Smooth muscle cell (in vitro differentiated cells): ENCODE measurements at regions not wholly inside any gene's neighbourhood (a gene's known extent, or its start where the extent isn't known, plus 50 kb on each side); places are given as distances from the start of the nearest gene placed in this dataset.

Experiments
- DNase-seq: peaks from one replicate; lab custom pipeline; 2025; ENCODE audit not compliant: unreplicated experiment; lab: John Stamatoyannopoulos, UW
- H2AFZ ChIP-seq: fragments of 200-600 bp; sonication (generic); 2 replicates; pipeline ENCODE4 v1.6.0; 2016; ENCODE audit warnings: antibody characterized with exemption, low read depth, mild to moderate bottlenecking
- H3F3A ChIP-seq: fragments of 200-600 bp; sonication (generic); 2 replicates; pipeline ENCODE4 v1.6.0; 2017; ENCODE audit warnings: antibody characterized with exemption, low read depth
- H3K27ac ChIP-seq: fragments of 200-600 bp; sonication (generic); 2 replicates; pipeline ENCODE4 v1.5.1; 2016; ENCODE audit warnings: low read depth, mild to moderate bottlenecking
- H3K27me3 ChIP-seq: fragments of 200-600 bp; sonication (generic); 2 replicates; pipeline ENCODE4 v1.6.1; 2016; ENCODE audit warnings: low read depth, mild to moderate bottlenecking
- H3K36me3 ChIP-seq: fragments of 200-600 bp; sonication (generic); 2 replicates; pipeline ENCODE4 v1.5.1; 2016; ENCODE audit warnings: low read depth
- H3K4me1 ChIP-seq: fragments of 200-600 bp; sonication (generic); 2 replicates; pipeline ENCODE4 v1.5.1; 2016; ENCODE audit warnings: low read depth
- H3K4me2 ChIP-seq: fragments of 200-600 bp; sonication (generic); 2 replicates; pipeline ENCODE4 v1.6.0; 2016; ENCODE audit warnings: mild to moderate bottlenecking
- H3K4me3 ChIP-seq: fragments of 200-600 bp; sonication (generic); 2 replicates; pipeline ENCODE4 v1.5.1; 2016; ENCODE audit warnings: mild to moderate bottlenecking
- H3K79me2 ChIP-seq: fragments of 200-600 bp; sonication (generic); 2 replicates; pipeline ENCODE4 v1.6.0; 2016; ENCODE audit warnings: low read depth, mild to moderate bottlenecking
- H3K9ac ChIP-seq: fragments of 200-600 bp; sonication (generic); 2 replicates; pipeline ENCODE4 v1.6.0; 2016; ENCODE audit warnings: low read depth
- H3K9me3 ChIP-seq: fragments of 200-600 bp; sonication (generic); replicated peaks from 2 replicates; pipeline ENCODE4 v1.5.1; 2016; ENCODE audit warnings: low read depth
- H4K20me1 ChIP-seq: fragments of 200-600 bp; sonication (generic); 2 replicates; pipeline ENCODE4 v1.6.0; 2016; ENCODE audit warnings: low read depth
- WGBS: methylation state at CpG from one replicate; pipeline ENCODE4 v1.1.7; 2016; ENCODE audit warnings: low lambda C conversion rate; 5-methylcytosine and 5-hydroxymethylcytosine counted together
- TF ChIP-seq, protein P1 (sequence below): fragments of 200-600 bp; sonication (generic); IDR thresholded peaks from 2 replicates; pipeline ENCODE4 v1.5.1; 2017; ENCODE audit warnings: borderline replicate concordance, mild to moderate bottlenecking, antibody characterized with exemption; ENCODE audit not compliant: insufficient read depth, poor library complexity, severe bottlenecking

DNA sequence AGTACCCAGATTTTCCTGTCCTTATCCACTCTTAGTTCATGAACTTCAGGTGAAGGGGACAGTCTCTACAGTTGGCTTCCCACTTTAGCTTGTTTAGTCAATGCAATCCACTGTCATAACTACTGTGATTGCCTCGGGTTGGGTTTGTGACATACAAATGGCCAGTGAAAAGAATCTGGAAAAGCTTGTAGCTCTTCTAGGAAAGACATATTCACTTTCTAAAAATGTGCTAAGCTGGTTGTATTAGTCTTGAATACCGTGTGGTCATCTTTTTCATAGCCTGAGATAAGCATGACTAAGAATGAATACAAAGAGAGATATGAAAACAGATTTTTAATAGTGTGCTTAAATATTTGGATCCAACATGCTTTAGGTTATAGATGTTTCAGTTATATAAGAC, 1443.5 kb upstream of the IGFBP7 start:
- no peaks in the 10 kb centered on the region for H3K27me3 ChIP-seq
- no peaks in the 10 kb centered on the region for H4K20me1 ChIP-seq
- no peaks in the 10 kb centered on the region for H3F3A ChIP-seq
- no peak for DNase-seq
- no peak overlapping the region for H3K9ac ChIP-seq
- no peaks in the 10 kb centered on the region for H3K79me2 ChIP-seq
- no peaks in the 10 kb centered on the region for H3K9me3 ChIP-seq
- TF ChIP-seq, protein P1, sequence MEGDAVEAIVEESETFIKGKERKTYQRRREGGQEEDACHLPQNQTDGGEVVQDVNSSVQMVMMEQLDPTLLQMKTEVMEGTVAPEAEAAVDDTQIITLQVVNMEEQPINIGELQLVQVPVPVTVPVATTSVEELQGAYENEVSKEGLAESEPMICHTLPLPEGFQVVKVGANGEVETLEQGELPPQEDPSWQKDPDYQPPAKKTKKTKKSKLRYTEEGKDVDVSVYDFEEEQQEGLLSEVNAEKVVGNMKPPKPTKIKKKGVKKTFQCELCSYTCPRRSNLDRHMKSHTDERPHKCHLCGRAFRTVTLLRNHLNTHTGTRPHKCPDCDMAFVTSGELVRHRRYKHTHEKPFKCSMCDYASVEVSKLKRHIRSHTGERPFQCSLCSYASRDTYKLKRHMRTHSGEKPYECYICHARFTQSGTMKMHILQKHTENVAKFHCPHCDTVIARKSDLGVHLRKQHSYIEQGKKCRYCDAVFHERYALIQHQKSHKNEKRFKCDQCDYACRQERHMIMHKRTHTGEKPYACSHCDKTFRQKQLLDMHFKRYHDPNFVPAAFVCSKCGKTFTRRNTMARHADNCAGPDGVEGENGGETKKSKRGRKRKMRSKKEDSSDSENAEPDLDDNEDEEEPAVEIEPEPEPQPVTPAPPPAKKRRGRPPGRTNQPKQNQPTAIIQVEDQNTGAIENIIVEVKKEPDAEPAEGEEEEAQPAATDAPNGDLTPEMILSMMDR: no peak
- H2AFZ ChIP-seq: no peak overlapping the region
- WGBS: 19% methylated on average over 2 of the region's 2 CpGs
- H3K4me2 ChIP-seq: peak overlapping the region; percentile 19
- no peak overlapping the region for H3K4me3 ChIP-seq
- peak overlapping the region; percentile 51 for H3K27ac ChIP-seq
- H3K4me1 ChIP-seq: no peaks in the 10 kb centered on the region
- H3K36me3 ChIP-seq: no peaks in the 10 kb centered on the region

- DNase-seq: no peak
- Histone ChIP-seq H3K36me3 (no peaks in the 10 kb centered on the region), H3K79me2 (no peaks in the 10 kb centered on the region), H3K4me1 (no peaks in the 10 kb centered on the region), H3K4me3 (no peak overlapping the region), H3K4me2 (peak overlapping the region; percentile 19), H2AFZ (no peak overlapping the region), H3K27ac (peak overlapping the region; percentile 51), H3K27me3 (no peaks in the 10 kb centered on the region), H3K9me3 (no peaks in the 10 kb centered on the region), H4K20me1 (no peaks in the 10 kb centered on the region), H3K9ac (peak overlapping the region; percentile 2), H3F3A (no peaks in the 10 kb centered on the region)
- TF ChIP-seq, protein P1: no peak
- WGBS: 73% methylated on average over 1 of the region's 1 CpG
Measured at GRCh38 chr4:58553031-58553430, 1442.8 kb upstream of the IGFBP7 start.

DNA sequence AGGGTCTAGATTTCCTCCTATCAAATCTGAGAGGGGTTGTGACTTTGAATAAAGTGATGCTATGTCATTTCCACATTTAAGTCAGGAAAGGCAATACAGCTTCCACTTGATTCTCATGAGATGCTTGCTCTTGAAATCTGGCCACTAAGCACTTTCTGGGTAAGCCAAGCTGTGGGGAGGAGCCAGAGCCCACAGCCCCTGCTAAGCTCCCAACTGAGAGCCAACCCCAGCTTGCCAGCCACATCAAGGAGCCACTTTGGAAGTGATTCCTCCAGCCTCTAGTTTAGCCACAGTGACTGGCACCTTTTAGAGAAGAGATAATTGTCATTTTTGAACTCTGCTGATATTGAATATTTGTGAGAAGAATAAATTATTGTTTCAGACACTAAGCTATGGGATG, 1441.5 kb upstream of the IGFBP7 start:
- no peak overlapping the region for H3K9ac ChIP-seq
- H3K4me3 ChIP-seq: no peak overlapping the region
- TF ChIP-seq, protein P1: no peak
- H3K4me2 ChIP-seq: no peak overlapping the region
- H3K36me3 ChIP-seq: no peaks in the 10 kb centered on the region
- no peaks in the 10 kb centered on the region for H3K27me3 ChIP-seq
- no peak overlapping the region for H3K27ac ChIP-seq
- no peaks in the 10 kb centered on the region for H4K20me1 ChIP-seq
- H3K9me3 ChIP-seq: no peaks in the 10 kb centered on the region
- DNase-seq: no peak
- H2AFZ ChIP-seq: no peak overlapping the region
- H3K4me1 ChIP-seq: no peaks in the 10 kb centered on the region
- no peaks in the 10 kb centered on the region for H3F3A ChIP-seq
- H3K79me2 ChIP-seq: no peaks in the 10 kb centered on the region

- H3K27me3 ChIP-seq: no peaks in the 10 kb centered on the region
- H3K27ac ChIP-seq: no peak overlapping the region
- TF ChIP-seq, protein P1: no peak
- no peak for DNase-seq
- H3F3A ChIP-seq: no peaks in the 10 kb centered on the region
- no peak overlapping the region for H3K9ac ChIP-seq
- no peak overlapping the region for H3K4me3 ChIP-seq
- H2AFZ ChIP-seq: no peak overlapping the region
- no peaks in the 10 kb centered on the region for H4K20me1 ChIP-seq
- H3K4me1 ChIP-seq: no peaks in the 10 kb centered on the region
- H3K36me3 ChIP-seq: no peaks in the 10 kb centered on the region
- H3K9me3 ChIP-seq: no peaks in the 10 kb centered on the region
- 89% methylated on average over 1 of the region's 1 CpG for WGBS
- no peak overlapping the region for H3K4me2 ChIP-seq
- H3K79me2 ChIP-seq: no peaks in the 10 kb centered on the region
Measured at GRCh38 chr4:58543465-58543864, 1433.3 kb upstream of the IGFBP7 start.
